RKO (cell line): ENCODE measurements at regions not wholly inside any gene's neighbourhood (a gene's known extent, or its start where the extent isn't known, plus 50 kb on each side); places are given as distances from the start of the nearest gene placed in this dataset.

Experiments used
- DNase-seq: peaks from one replicate; pipeline ENCODE4 v3.0.0-alpha.2; 2016; ENCODE audit warnings: low spot score

GRCh38 chr5:155416765-155417164, 403.2 kb downstream of the KIF4B start:
- no peak for DNase-seq

- no peak for DNase-seq
Observed at GRCh38 chr5:155418960-155419579, 405.5 kb downstream of the KIF4B start.

GRCh38 chr5:155430192-155430591, 416.6 kb downstream of the KIF4B start:
- DNase-seq = no peak

- DNase-seq = no peak
Observed at GRCh38 chr5:155434267-155434666, 420.7 kb downstream of the KIF4B start.

GRCh38 chr5:155434681-155435080, 421.1 kb downstream of the KIF4B start:
- no peak for DNase-seq

- no peak for DNase-seq
Observed at GRCh38 chr5:155441849-155442248, 428.3 kb downstream of the KIF4B start.

- no peak for DNase-seq
Observed at GRCh38 chr5:155451106-155451505, 437.6 kb downstream of the KIF4B start.

GRCh38 chr5:155455791-155456514, 442.4 kb downstream of the KIF4B start:
- no peak for DNase-seq

GRCh38 chr5:155459889-155460500, 446.4 kb downstream of the KIF4B start:
- DNase-seq = no peak

- no peak for DNase-seq
Observed at GRCh38 chr5:155460501-155460931, 447.0 kb downstream of the KIF4B start.

GRCh38 chr5:155461304-155461703, 447.7 kb downstream of the KIF4B start:
- DNase-seq = no peak

- no peak for DNase-seq
Observed at GRCh38 chr5:155466851-155467250, 453.3 kb downstream of the KIF4B start.

- DNase-seq = no peak
Observed at GRCh38 chr5:155471027-155471426, 457.5 kb downstream of the KIF4B start.

GRCh38 chr5:155472780-155473179, 459.2 kb downstream of the KIF4B start:
- no peak for DNase-seq

GRCh38 chr5:155475318-155475717, 461.8 kb downstream of the KIF4B start:
- DNase-seq = no peak

- peak; percentile 35 for DNase-seq
Observed at GRCh38 chr5:155480731-155481131, 467.2 kb downstream of the KIF4B start.

GRCh38 chr5:155481182-155481581, 467.6 kb downstream of the KIF4B start:
- no peak for DNase-seq

GRCh38 chr5:155482428-155482827, 468.9 kb downstream of the KIF4B start:
- DNase-seq = no peak

- no peak for DNase-seq
Observed at GRCh38 chr5:155485386-155485785, 471.8 kb downstream of the KIF4B start.

GRCh38 chr5:155489949-155490348, 476.4 kb downstream of the KIF4B start:
- DNase-seq = no peak

GRCh38 chr5:155492191-155492590, 478.6 kb downstream of the KIF4B start:
- no peak for DNase-seq

GRCh38 chr5:155504606-155505005, 491.1 kb downstream of the KIF4B start:
- DNase-seq = no peak

GRCh38 chr5:155507363-155507762, 493.8 kb downstream of the KIF4B start:
- no peak for DNase-seq
